HFFc6 (cell line): ENCODE measurements at regions not wholly inside any gene's neighbourhood (a gene's known extent, or its start where the extent isn't known, plus 50 kb on each side); places are given as distances from the start of the nearest gene placed in this dataset.
A peak's percentile ranks its signal among the peaks of the same experiment; 100 is the strongest.

Experiments
- DNase-seq: peaks from one replicate; pipeline ENCODE4 v3.0.0-alpha.2; 2018
- H3K27ac Mint-ChIP-seq: 2 replicates; pipeline ENCODE4 v1.8.0; 2020; ENCODE audit warnings: mild to moderate bottlenecking, mixed read lengths
- H3K27me3 Mint-ChIP-seq: 2 replicates; pipeline ENCODE4 v1.8.0; 2021; ENCODE audit warnings: mild to moderate bottlenecking, moderate library complexity, mixed read lengths; ENCODE audit not compliant: insufficient read depth
- H3K36me3 Mint-ChIP-seq: 2 replicates; pipeline ENCODE4 v1.8.0; 2021; ENCODE audit warnings: low read depth, mixed read lengths
- H3K4me1 Mint-ChIP-seq: 2 replicates; pipeline ENCODE4 v1.8.0; 2020; ENCODE audit warnings: low read depth, mixed read lengths
- H3K4me3 Mint-ChIP-seq: 2 replicates; pipeline ENCODE4 v1.8.0; 2020; ENCODE audit warnings: mild to moderate bottlenecking, moderate library complexity, mixed read lengths
- H3K9me3 Mint-ChIP-seq: 2 replicates; pipeline ENCODE4 v1.8.0; 2020; ENCODE audit warnings: mild to moderate bottlenecking, mixed read lengths
- CTCF ChIP-seq: fragments of 200-600 bp; sonication (generic); IDR thresholded peaks from 2 replicates; pipeline ENCODE4 v1.5.0; 2021; ENCODE audit warnings: antibody characterized with exemption, mild to moderate bottlenecking

- H3K4me1 Mint-ChIP-seq = peaks cover 96% of the 10 kb centered on the region
- H3K27me3 Mint-ChIP-seq = peaks cover 5% of the 10 kb centered on the region; the same call in 1 of the 2 replicates
Observed at GRCh38 chr2:67871686-67872412, 191.0 kb downstream of the C1D start.

DNA sequence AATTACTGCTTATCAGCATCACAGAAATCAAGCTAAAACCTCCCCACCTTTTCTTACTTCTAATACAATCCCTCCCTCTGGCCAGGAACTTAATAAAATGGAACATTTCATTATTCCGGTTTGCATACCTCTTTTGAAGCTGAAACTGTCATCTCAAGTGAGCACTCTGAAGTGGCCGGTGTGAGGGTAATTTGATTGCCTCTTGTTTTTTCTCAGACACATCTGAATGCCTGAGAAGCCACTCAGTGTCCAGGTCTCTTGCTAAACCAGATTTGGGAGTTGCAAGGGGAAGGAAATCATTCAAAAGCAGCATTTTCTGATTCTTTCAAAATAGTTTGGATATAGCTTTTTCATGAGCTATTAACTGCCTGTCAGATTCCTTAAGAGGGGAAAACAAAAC, 190.3 kb downstream of the C1D start:
- DNase-seq = no peak
- peaks cover 11% of the 10 kb centered on the region; the same call in 1 of the 2 replicates for H3K36me3 Mint-ChIP-seq
- peaks cover 96% of the 10 kb centered on the region for H3K4me1 Mint-ChIP-seq
- H3K4me3 Mint-ChIP-seq = peak overlapping the region; percentile 60
- H3K27ac Mint-ChIP-seq = peak overlapping the region; percentile 97
- peaks cover 5% of the 10 kb centered on the region; the same call in 1 of the 2 replicates for H3K27me3 Mint-ChIP-seq
- H3K9me3 Mint-ChIP-seq = no peaks in the 10 kb centered on the region
- no peak for TF ChIP-seq CTCF

More at GRCh38 chr2:67871686-67872412, 191.0 kb downstream of the C1D start:
- Mint-ChIP-seq H3K27ac (peak overlapping the region; percentile 97), H3K4me3 (peak overlapping the region; percentile 60), H3K36me3 (peaks cover 11% of the 10 kb centered on the region; the same call in 1 of the 2 replicates), H3K9me3 (no peaks in the 10 kb centered on the region)
- peak; percentile 90 for DNase-seq
- no peak for TF ChIP-seq CTCF

GRCh38 chr2:67873916-67874315, 188.9 kb downstream of the C1D start:
- Mint-ChIP-seq H3K27ac (no peak overlapping the region), H3K27me3 (peaks cover 5% of the 10 kb centered on the region; the same call in 1 of the 2 replicates), H3K9me3 (no peaks in the 10 kb centered on the region), H3K4me1 (peaks cover 96% of the 10 kb centered on the region), H3K36me3 (peaks cover 11% of the 10 kb centered on the region; the same call in 1 of the 2 replicates), H3K4me3 (no peak overlapping the region)
- no peak for DNase-seq
- TF ChIP-seq CTCF = no peak

DNA sequence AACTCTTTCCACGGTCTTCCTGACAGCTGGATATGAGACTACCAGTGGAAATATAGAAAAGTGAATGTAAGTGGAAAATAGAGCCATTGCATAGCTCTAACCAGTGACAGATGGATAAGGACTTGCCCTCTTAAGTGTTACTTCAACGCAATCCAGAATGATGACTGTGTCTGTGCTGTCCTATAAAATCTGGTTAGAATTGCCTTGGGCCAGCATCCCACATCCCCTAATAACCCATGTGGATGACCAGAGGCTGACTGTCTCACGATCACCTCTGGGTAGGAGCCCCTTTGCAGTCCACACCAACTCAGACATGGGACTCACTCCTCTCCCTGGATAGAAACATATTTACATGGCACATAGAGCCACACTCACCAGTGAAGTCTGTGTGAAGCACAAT, 186.6 kb downstream of the C1D start:
- H3K4me1 Mint-ChIP-seq = peaks cover 96% of the 10 kb centered on the region
- no peak for TF ChIP-seq CTCF
- peak overlapping the region; percentile 67 for H3K27ac Mint-ChIP-seq
- peaks cover 11% of the 10 kb centered on the region; the same call in 1 of the 2 replicates for H3K36me3 Mint-ChIP-seq
- H3K4me3 Mint-ChIP-seq = peak overlapping the region; percentile 2; the same call in 1 of the 2 replicates
- peak; percentile 74 for DNase-seq
- no peaks in the 10 kb centered on the region for H3K9me3 Mint-ChIP-seq
- peaks cover 3% of the 10 kb centered on the region; the same call in 1 of the 2 replicates for H3K27me3 Mint-ChIP-seq

- H3K9me3 Mint-ChIP-seq = no peaks in the 10 kb centered on the region
- H3K27me3 Mint-ChIP-seq = no peaks in the 10 kb centered on the region
- H3K4me1 Mint-ChIP-seq = peaks cover 91% of the 10 kb centered on the region
- H3K36me3 Mint-ChIP-seq = peaks cover 11% of the 10 kb centered on the region; the same call in 1 of the 2 replicates
- DNase-seq = no peak
- H3K27ac Mint-ChIP-seq = no peak overlapping the region
- TF ChIP-seq CTCF = no peak
- no peak overlapping the region for H3K4me3 Mint-ChIP-seq
Observed at GRCh38 chr2:67877301-67877700, 185.5 kb downstream of the C1D start.
